OCI-LY1 (cell line): ENCODE measurements at regions not wholly inside any gene's neighbourhood (a gene's known extent, or its start where the extent isn't known, plus 50 kb on each side); places are given as distances from the start of the nearest gene placed in this dataset.

Experiments used
- CTCF ChIP-seq: fragments of 200-600 bp; sonication (generic), shearing (Covaris generic); IDR thresholded peaks from 2 replicates; pipeline ENCODE4 v1.5.1; 2017; ENCODE audit warnings: mild to moderate bottlenecking, antibody characterized with exemption, low read length, moderate library complexity, mixed read lengths
- EZH2 ChIP-seq: fragments of 200-600 bp; sonication (generic), shearing (Covaris generic); IDR thresholded peaks from 2 replicates; pipeline ENCODE4 v1.8.0; 2017; ENCODE audit warnings: borderline replicate concordance, mixed run types, mild to moderate bottlenecking, antibody characterized with exemption, low read length, moderate library complexity, mixed read lengths

- TF ChIP-seq CTCF (no peak), EZH2 (no peak)
Observed at GRCh38 chr2:14185906-14186305, 446.6 kb upstream of the LRATD1 start.
